ENCODE measurements at regions not wholly inside any gene's neighbourhood (a gene's known extent, or its start where the extent isn't known, plus 50 kb on each side); places are given as distances from the start of the nearest gene placed in this dataset.

DNA sequence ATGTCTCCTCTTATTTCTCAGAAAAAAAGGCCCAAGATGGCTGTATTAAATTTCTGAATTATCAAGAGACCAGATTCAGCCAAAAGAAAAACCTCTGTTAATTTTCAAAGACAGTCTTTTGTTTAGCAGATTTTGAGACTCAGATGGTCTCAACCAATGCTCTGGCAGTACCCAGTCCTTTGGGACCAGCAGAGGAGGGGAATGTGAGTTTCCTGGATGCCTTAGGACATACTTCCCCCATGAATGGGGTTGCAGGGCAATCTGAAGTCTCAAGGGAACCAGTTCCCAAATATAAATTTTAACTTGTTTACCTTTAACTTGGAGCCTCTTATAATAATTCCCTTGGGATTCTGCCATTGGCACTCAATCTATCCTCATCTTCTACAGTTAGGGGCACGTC, 107.8 kb upstream of the ZNF521 start:
- TF ChIP-seq POLR2A (IDR thresholded peaks at IDR 0.05; ENCODE audit: low read depth, low read length) (no peak), RFX5 (IDR thresholded peaks at IDR 0.05; ENCODE audit: low read depth, low read length) (no peak)

Data from IMR-90 (cell line).